Osteocyte (in vitro differentiated cells): ENCODE measurements at regions not wholly inside any gene's neighbourhood (a gene's known extent, or its start where the extent isn't known, plus 50 kb on each side); places are given as distances from the start of the nearest gene placed in this dataset.

Experiments
- DNase-seq: peaks from one replicate; pipeline ENCODE4 v3.0.0; 2021; ENCODE audit warnings: mixed read lengths; ENCODE audit not compliant: unreplicated experiment; ENCODE audit errors: extremely low spot score
- H3K27ac Mint-ChIP-seq: one replicate; pipeline ENCODE4 v1.8.0; 2021; ENCODE audit warnings: mild to moderate bottlenecking, mixed read lengths; ENCODE audit not compliant: unreplicated experiment
- H3K27me3 Mint-ChIP-seq: one replicate; pipeline ENCODE4 v1.8.0; 2021; ENCODE audit warnings: mixed read lengths; ENCODE audit not compliant: unreplicated experiment
- H3K36me3 Mint-ChIP-seq: one replicate; pipeline ENCODE4 v1.8.0; 2021; ENCODE audit warnings: mixed read lengths; ENCODE audit not compliant: unreplicated experiment
- H3K4me1 Mint-ChIP-seq: one replicate; pipeline ENCODE4 v1.8.0; 2021; ENCODE audit warnings: mixed read lengths; ENCODE audit not compliant: unreplicated experiment
- H3K4me3 Mint-ChIP-seq: one replicate; pipeline ENCODE4 v1.8.0; 2021; ENCODE audit warnings: mild to moderate bottlenecking, moderate library complexity, mixed read lengths; ENCODE audit not compliant: unreplicated experiment
- H3K9me3 Mint-ChIP-seq: one replicate; pipeline ENCODE4 v1.8.0; 2021; ENCODE audit warnings: mixed read lengths; ENCODE audit not compliant: unreplicated experiment
- CTCF ChIP-seq: fragments of 200-600 bp; sonication (generic); IDR thresholded peaks from 2 replicates; pipeline ENCODE4 v1.5.0; 2021; ENCODE audit warnings: antibody characterized with exemption, mild to moderate bottlenecking, moderate library complexity

- Mint-ChIP-seq H3K27me3 (no peaks in the 10 kb centered on the region), H3K4me1 (no peaks in the 10 kb centered on the region), H3K4me3 (no peak overlapping the region), H3K36me3 (peaks cover 2% of the 10 kb centered on the region), H3K27ac (no peak overlapping the region), H3K9me3 (peaks cover 37% of the 10 kb centered on the region)
- TF ChIP-seq CTCF = no peak
- DNase-seq = no peak
These were observed 1546.5 kb downstream of the NCAM2 start for GRCh38 chr21:22544747-22545146.

- no peak for TF ChIP-seq CTCF
- DNase-seq = no peak
- Mint-ChIP-seq H3K27me3 (no peaks in the 10 kb centered on the region), H3K4me1 (no peaks in the 10 kb centered on the region), H3K9me3 (no peaks in the 10 kb centered on the region), H3K36me3 (no peaks in the 10 kb centered on the region), H3K27ac (no peak overlapping the region), H3K4me3 (no peak overlapping the region)
These were observed 1554.2 kb downstream of the NCAM2 start for GRCh38 chr21:22552390-22552789.

DNA sequence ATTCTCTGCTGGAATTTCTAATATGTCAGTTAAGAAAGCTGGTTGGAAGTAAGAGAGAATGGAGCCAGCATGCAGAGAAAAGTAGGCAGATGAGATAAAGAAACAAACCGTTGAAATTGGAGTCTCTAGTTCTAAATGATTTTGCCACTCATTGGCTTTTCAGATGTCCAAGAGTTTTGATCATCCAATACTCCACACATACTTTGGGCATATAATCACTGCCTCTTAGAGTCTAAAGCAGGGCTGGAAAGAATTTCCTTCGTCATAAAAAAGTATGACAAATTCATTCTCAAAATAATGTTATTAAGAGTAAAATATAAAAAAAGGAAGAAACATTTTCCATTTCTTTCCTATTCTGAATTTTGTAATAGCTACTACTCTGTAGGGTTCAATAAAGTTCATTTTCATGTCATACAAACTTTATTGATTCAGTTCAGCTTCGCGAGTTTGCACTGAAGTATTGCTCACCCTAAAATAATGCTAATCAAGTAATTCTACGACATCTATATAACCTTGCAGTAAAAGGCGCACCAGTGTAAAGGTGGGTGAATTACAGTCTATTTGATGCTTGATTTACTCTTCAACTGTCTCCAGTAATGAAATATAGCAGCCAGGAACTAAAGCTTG, 1556.6 kb downstream of the NCAM2 start:
- Mint-ChIP-seq H3K4me3 (no peak overlapping the region), H3K9me3 (peaks cover 6% of the 10 kb centered on the region), H3K4me1 (no peaks in the 10 kb centered on the region), H3K27ac (no peak overlapping the region), H3K36me3 (no peaks in the 10 kb centered on the region), H3K27me3 (no peaks in the 10 kb centered on the region)
- TF ChIP-seq CTCF = no peak
- no peak for DNase-seq

DNA sequence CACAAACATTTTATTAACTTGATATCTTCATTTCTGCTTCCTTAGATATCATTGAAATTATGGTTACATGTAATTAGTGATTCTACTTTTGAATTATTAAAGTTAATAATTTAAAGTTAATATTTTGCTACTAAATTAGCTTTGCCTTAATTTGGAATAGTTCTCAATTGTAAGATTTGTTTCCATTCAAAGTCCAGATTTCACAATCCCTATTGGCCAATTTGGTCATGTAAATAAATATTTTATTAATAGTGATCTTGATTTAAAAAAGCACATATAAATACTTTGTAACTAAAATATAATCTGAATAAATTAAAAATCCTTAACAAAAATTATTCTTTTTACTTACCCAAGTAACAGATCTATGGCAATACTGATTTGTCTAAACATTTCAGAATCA, 1558.6 kb downstream of the NCAM2 start:
- H3K4me1 Mint-ChIP-seq = no peaks in the 10 kb centered on the region
- H3K27ac Mint-ChIP-seq = no peak overlapping the region
- H3K4me3 Mint-ChIP-seq = no peak overlapping the region
- H3K9me3 Mint-ChIP-seq = peaks cover 15% of the 10 kb centered on the region
- no peak for TF ChIP-seq CTCF
- no peaks in the 10 kb centered on the region for H3K27me3 Mint-ChIP-seq
- DNase-seq = no peak
- no peaks in the 10 kb centered on the region for H3K36me3 Mint-ChIP-seq

- no peaks in the 10 kb centered on the region for H3K27me3 Mint-ChIP-seq
- no peaks in the 10 kb centered on the region for H3K4me1 Mint-ChIP-seq
- H3K4me3 Mint-ChIP-seq = no peak overlapping the region
- H3K27ac Mint-ChIP-seq = no peak overlapping the region
- no peak for DNase-seq
- H3K36me3 Mint-ChIP-seq = no peaks in the 10 kb centered on the region
- no peak for TF ChIP-seq CTCF
- peaks cover 21% of the 10 kb centered on the region for H3K9me3 Mint-ChIP-seq
These were observed 1563.7 kb downstream of the NCAM2 start for GRCh38 chr21:22561946-22562345.
